Right renal cortex interstitium (tissue), 3 donors: ENCODE measurements at regions not wholly inside any gene's neighbourhood (a gene's known extent, or its start where the extent isn't known, plus 50 kb on each side); places are given as distances from the start of the nearest gene placed in this dataset.
"Not testable (repeated sequence)": the region's sequence is repeated elsewhere in the genome, so short reads cannot be mapped to it uniquely, and the experiment has no call there.

Source experiments
- DNase-seq, 3 donors: peaks; one replicate each; pipeline ENCODE4 v3.0.0-alpha.2; 2013; ENCODE audit warnings: low read depth in 3 of 3, low spot score in 2 of 3

- DNase-seq: no peak
These were observed 254.6 kb upstream of the PIK3R1 start for GRCh38 chr5:67960939-67961338.

GRCh38 chr5:67957374-67957773 is 258.2 kb upstream of the PIK3R1 start:
- no peak for DNase-seq

GRCh38 chr5:67954351-67954750 is 261.2 kb upstream of the PIK3R1 start:
- DNase-seq: no peak

GRCh38 chr5:67942421-67942820 is 273.1 kb upstream of the PIK3R1 start:
- DNase-seq: no peak

- no peak for DNase-seq
These were observed 273.7 kb upstream of the PIK3R1 start for GRCh38 chr5:67941614-67942401.

GRCh38 chr5:67935908-67936566 is 279.5 kb upstream of the PIK3R1 start:
- DNase-seq: no peak

- no peak for DNase-seq
These were observed 280.6 kb upstream of the PIK3R1 start for GRCh38 chr5:67934976-67935375.

GRCh38 chr5:67925511-67925910 is 290.0 kb upstream of the PIK3R1 start:
- DNase-seq: no peak

- no peak for DNase-seq
These were observed 294.5 kb upstream of the PIK3R1 start for GRCh38 chr5:67921004-67921601.

GRCh38 chr5:67919532-67919931 is 296.0 kb upstream of the PIK3R1 start:
- DNase-seq: not testable (repeated sequence)

- no peak for DNase-seq
These were observed 298.0 kb upstream of the PIK3R1 start for GRCh38 chr5:67917561-67917960.

GRCh38 chr5:67910546-67910945 is 305.0 kb upstream of the PIK3R1 start:
- no peak for DNase-seq

GRCh38 chr5:67908126-67908765 is 307.3 kb upstream of the PIK3R1 start:
- DNase-seq: no peak

- DNase-seq: no peak
These were observed 311.2 kb upstream of the PIK3R1 start for GRCh38 chr5:67904366-67904765.

- DNase-seq: no peak
These were observed 311.9 kb upstream of the PIK3R1 start for GRCh38 chr5:67903656-67904055.

- no peak for DNase-seq
These were observed 312.4 kb upstream of the PIK3R1 start for GRCh38 chr5:67903121-67903520.

- DNase-seq: no peak
These were observed 313.1 kb upstream of the PIK3R1 start for GRCh38 chr5:67902497-67902830.

GRCh38 chr5:67901814-67902496 is 313.6 kb upstream of the PIK3R1 start:
- DNase-seq: no peak

GRCh38 chr5:67900514-67900913 is 315.0 kb upstream of the PIK3R1 start:
- no peak for DNase-seq

GRCh38 chr5:67897980-67898379 is 317.6 kb upstream of the PIK3R1 start:
- DNase-seq: no peak

GRCh38 chr5:67897431-67897830 is 318.1 kb upstream of the PIK3R1 start:
- DNase-seq: no peak
